ENCODE measurements at regions not wholly inside any gene's neighbourhood (a gene's known extent, or its start where the extent isn't known, plus 50 kb on each side); places are given as distances from the start of the nearest gene placed in this dataset.
"Not testable (repeated sequence)": the region's sequence is repeated elsewhere in the genome, so short reads cannot be mapped to it uniquely, and the experiment has no call there.

GRCh38 chr12:5280086-5280485 is 151.8 kb upstream of the NTF3 start:
- H2AFZ ChIP-seq (ENCODE audit: low read depth): no peak overlapping the region
- H3K4me1 ChIP-seq (ENCODE audit: control insufficient read depth in 1 of 2, insufficient read depth in 2 of 2, low read depth in 1 of 2, low read length in 1 of 2): no peaks in the 10 kb centered on the region
- no peak overlapping the region for H3K27ac ChIP-seq (ENCODE audit: low read depth in 2 of 2, low read length in 1 of 2)
- no peaks in the 10 kb centered on the region for H3K9me2 ChIP-seq
- peaks cover 0 to 3% of the 10 kb centered on the region in 2 experiments for H3K36me3 ChIP-seq (replicated peaks in 1 of 2; ENCODE audit: control insufficient read depth in 1 of 2, insufficient read depth in 2 of 2, low read length in 1 of 2)
- H4K20me1 ChIP-seq (ENCODE audit: insufficient read depth): no peaks in the 10 kb centered on the region
- no peak for DNase-seq
- WGBS (ENCODE audit: low lambda C conversion rate): 75% methylated on average over 5 of the region's 5 CpGs
- no peak overlapping the region for H3K4me3 ChIP-seq (ENCODE audit: low read depth in 2 of 2, low read length in 1 of 2)
- H3K4me2 ChIP-seq: no peak overlapping the region
- ChIA-PET POLR2A (no interaction called here), CTCF (no interaction called here)
- TF ChIP-seq GABPA (IDR thresholded peaks at IDR 0.05; ENCODE audit: low read depth): no peak
- no peak for TF ChIP-seq SIN3A (IDR thresholded peaks at IDR 0.05; ENCODE audit: borderline replicate concordance, low read depth, low read length)
- no peak for TF ChIP-seq YY1 (IDR thresholded peaks at IDR 0.05; ENCODE audit: low read depth)
- TF ChIP-seq GATA2 (CRISPR knock-in tag; IDR thresholded peaks at IDR 0.05): no peak
- no peak for TF ChIP-seq IRF3 (IDR thresholded peaks at IDR 0.05; ENCODE audit: low read depth, low read length)
- TF ChIP-seq ELF1 (IDR thresholded peaks at IDR 0.05): no peak
- no peak for TF ChIP-seq MAX (IDR thresholded peaks at IDR 0.05; ENCODE audit: low read depth)
- no peak for TF ChIP-seq USF2 (IDR thresholded peaks at IDR 0.05; ENCODE audit: borderline replicate concordance, low read depth, low read length)
- no peak for TF ChIP-seq REST (IDR thresholded peaks at IDR 0.05; ENCODE audit: low read depth, low read length)
- no peak for TF ChIP-seq EZH2phosphoT487 (IDR thresholded peaks at IDR 0.05; ENCODE audit: borderline replicate concordance, low read depth)
- no peak for TF ChIP-seq RCOR1 (IDR thresholded peaks at IDR 0.05; ENCODE audit: low read length)
- TF ChIP-seq NFIC (IDR thresholded peaks at IDR 0.05; ENCODE audit: borderline replicate concordance): no peak
- no peak overlapping the region for H3K9ac ChIP-seq
- H3F3A ChIP-seq (replicated peaks; ENCODE audit: insufficient read depth): no peaks in the 10 kb centered on the region
- H3K27me3 ChIP-seq (ENCODE audit: insufficient read depth): no peaks in the 10 kb centered on the region
- H3K79me2 ChIP-seq (ENCODE audit: insufficient read depth): no peaks in the 10 kb centered on the region
- H3K9me3 ChIP-seq: no peaks in the 10 kb centered on the region

GRCh38 chr12:5290368-5290767 is 141.5 kb upstream of the NTF3 start:
- H3K9ac ChIP-seq; H3K79me2 ChIP-seq (ENCODE audit: insufficient read depth); H3K4me1 ChIP-seq (ENCODE audit: control insufficient read depth in 1 of 2, insufficient read depth in 2 of 2, low read depth in 1 of 2, low read length in 1 of 2); DNase-seq; H4K20me1 ChIP-seq (ENCODE audit: insufficient read depth); CTCF ChIA-PET; H3K27ac ChIP-seq (ENCODE audit: low read depth in 2 of 2, low read length in 1 of 2); H3K36me3 ChIP-seq (replicated peaks in 1 of 2; ENCODE audit: control insufficient read depth in 1 of 2, insufficient read depth in 2 of 2, low read length in 1 of 2); POLR2A ChIA-PET; H3K4me3 ChIP-seq (ENCODE audit: low read depth in 2 of 2, low read length in 1 of 2); H3K9me3 ChIP-seq; H3K9me2 ChIP-seq; H3K4me2 ChIP-seq; H3F3A ChIP-seq (replicated peaks; ENCODE audit: insufficient read depth); H3K27me3 ChIP-seq (ENCODE audit: insufficient read depth); H2AFZ ChIP-seq (ENCODE audit: low read depth): not testable (repeated sequence)
- WGBS (ENCODE audit: low lambda C conversion rate): 83% methylated on average over 8 of the region's 21 CpGs
